ENCODE measurements at regions not wholly inside any gene's neighbourhood (a gene's known extent, or its start where the extent isn't known, plus 50 kb on each side); places are given as distances from the start of the nearest gene placed in this dataset.

DNA sequence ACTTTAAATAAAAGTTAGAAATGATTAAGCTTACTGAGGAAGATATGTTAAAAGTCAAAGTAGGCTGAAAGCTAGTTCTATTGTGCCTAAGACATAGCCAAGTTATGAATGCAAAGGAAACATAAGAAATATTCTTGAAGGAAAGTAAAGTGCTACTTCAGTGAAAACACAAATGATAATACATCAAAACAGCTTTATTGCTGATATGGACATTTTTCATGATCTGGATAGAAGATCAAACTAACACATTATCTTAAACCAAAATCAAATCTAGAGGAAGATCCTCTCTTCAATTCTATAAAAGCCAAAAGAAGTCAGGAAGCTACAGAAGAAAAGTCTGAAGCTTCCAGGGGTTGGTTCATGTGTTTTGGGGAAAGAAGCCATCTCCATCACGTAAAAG is 545.9 kb downstream of the COL11A1 start:
- H3K4me3 ChIP-seq (ENCODE audit: low read depth, low read length): no peak overlapping the region
- TF ChIP-seq, protein P1, sequence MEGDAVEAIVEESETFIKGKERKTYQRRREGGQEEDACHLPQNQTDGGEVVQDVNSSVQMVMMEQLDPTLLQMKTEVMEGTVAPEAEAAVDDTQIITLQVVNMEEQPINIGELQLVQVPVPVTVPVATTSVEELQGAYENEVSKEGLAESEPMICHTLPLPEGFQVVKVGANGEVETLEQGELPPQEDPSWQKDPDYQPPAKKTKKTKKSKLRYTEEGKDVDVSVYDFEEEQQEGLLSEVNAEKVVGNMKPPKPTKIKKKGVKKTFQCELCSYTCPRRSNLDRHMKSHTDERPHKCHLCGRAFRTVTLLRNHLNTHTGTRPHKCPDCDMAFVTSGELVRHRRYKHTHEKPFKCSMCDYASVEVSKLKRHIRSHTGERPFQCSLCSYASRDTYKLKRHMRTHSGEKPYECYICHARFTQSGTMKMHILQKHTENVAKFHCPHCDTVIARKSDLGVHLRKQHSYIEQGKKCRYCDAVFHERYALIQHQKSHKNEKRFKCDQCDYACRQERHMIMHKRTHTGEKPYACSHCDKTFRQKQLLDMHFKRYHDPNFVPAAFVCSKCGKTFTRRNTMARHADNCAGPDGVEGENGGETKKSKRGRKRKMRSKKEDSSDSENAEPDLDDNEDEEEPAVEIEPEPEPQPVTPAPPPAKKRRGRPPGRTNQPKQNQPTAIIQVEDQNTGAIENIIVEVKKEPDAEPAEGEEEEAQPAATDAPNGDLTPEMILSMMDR (IDR thresholded peaks at IDR 0.05; ENCODE audit: control insufficient read depth, extremely low read depth, insufficient read depth): no peak
- DNase-seq (ENCODE audit: low read depth): no peak

DNA sequence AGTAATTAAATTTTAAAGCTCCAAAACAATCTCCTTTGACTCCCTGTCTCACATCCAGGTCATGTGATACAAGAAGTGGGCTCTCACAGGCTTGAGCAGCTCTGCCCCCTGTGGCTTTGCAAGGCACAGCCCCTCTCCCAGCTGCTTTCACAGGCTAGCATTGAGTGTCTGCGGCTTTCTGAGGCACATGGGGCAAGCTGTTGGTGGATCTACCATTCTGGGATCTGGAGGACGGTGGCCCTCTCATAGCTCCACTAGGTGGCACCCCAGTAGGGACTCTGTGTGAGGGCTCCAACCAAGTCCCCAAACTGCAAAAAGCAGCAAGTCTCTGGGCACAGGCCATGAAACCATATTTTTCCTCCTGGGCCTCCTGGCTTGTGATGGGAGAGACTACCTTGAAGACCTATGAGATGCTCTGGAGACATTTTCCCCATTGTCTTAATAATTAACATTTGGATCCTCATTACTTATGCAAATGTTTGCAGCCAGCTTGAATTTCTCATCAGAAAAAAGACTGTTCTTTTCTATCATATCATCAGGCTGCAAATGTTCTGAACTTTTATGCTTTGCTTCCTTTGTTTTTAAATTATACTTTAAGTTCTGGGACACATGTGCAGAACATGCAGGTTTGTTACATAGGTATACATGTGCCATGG is 554.1 kb upstream of the OLFM3 start:
- no peak for DNase-seq (ENCODE audit: low read depth)
- no peak overlapping the region for H3K4me3 ChIP-seq (ENCODE audit: low read depth, low read length)
- TF ChIP-seq, protein P1 (IDR thresholded peaks at IDR 0.05; ENCODE audit: control insufficient read depth, extremely low read depth, insufficient read depth): peak; percentile 61

DNA sequence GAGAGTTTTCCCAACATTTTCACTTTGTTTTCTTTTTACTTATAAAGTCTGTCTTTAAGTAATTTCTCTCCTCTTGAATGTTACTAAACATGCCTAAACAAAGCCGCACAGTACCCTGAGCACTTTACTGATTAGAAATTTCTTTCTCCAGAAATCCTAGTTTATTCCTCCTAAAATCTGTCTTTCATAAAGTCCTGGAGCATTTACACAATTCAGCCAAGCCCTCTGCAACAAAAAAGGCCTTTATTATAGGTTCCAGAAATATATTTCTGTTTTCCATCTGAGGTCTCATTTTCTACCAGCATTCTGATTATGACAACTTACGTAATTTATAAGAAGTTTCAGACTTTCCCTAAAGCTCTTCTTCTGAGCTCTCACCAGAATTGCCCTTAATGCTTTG is 549.5 kb upstream of the OLFM3 start:
- TF ChIP-seq, protein P1 (IDR thresholded peaks at IDR 0.05; ENCODE audit: control insufficient read depth, extremely low read depth, insufficient read depth): no peak
- H3K4me3 ChIP-seq (ENCODE audit: low read depth, low read length): no peak overlapping the region
- no peak for DNase-seq (ENCODE audit: low read depth)

DNA sequence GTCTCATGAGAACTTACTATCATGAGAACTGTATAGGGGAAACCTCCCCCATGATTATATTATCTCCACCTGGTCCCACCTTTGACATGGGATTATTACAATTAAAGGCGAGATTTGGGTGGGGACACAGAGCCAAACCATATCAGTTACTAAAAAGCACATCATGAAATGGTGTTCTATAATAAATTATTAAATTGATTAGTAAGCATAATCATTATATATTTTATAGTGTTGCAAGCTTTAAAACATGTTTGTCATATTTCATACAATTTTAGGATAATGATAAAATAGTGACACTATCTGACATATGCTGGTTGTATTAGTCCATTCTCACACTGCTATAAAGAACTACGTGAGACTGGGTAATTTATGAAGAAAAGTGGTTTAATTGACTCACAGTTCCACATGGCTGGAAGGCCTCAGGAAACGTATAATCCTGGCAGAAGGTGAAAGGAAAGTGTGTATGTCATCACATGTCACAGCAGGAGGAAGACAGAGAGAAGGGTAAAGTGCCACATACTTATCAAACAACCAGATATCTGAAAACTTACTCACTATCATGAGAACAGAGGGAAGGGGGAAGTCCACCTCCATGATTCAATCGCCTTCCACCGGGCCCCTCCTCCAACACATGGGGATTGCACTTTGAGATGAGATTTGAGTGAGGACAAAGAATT is 539.2 kb upstream of the OLFM3 start:
- no peak overlapping the region for H3K4me3 ChIP-seq (ENCODE audit: low read depth, low read length)
- TF ChIP-seq, protein P1 (IDR thresholded peaks at IDR 0.05; ENCODE audit: control insufficient read depth, extremely low read depth, insufficient read depth): no peak
- DNase-seq (ENCODE audit: low read depth): no peak

DNA sequence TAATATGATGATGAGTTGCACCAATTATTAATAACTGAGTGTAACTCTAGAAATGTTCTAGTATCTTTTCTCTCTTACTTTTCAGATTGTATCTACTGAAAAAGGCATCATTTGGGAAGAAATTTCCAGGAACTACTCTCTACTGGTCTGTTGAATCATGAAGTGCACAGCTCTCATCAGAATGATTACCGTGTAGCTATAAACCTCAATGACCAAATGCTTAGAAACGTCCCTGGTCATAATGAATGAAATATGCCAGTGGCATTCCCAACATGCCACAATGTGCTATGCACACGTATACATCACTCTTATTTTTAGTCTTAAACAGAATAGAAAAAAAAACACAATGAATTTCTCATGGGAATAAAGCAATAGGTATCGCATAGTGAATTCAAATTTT is 534.3 kb upstream of the OLFM3 start:
- DNase-seq (ENCODE audit: low read depth): no peak
- no peak overlapping the region for H3K4me3 ChIP-seq (ENCODE audit: low read depth, low read length)
- TF ChIP-seq, protein P1 (IDR thresholded peaks at IDR 0.05; ENCODE audit: control insufficient read depth, extremely low read depth, insufficient read depth): no peak

DNA sequence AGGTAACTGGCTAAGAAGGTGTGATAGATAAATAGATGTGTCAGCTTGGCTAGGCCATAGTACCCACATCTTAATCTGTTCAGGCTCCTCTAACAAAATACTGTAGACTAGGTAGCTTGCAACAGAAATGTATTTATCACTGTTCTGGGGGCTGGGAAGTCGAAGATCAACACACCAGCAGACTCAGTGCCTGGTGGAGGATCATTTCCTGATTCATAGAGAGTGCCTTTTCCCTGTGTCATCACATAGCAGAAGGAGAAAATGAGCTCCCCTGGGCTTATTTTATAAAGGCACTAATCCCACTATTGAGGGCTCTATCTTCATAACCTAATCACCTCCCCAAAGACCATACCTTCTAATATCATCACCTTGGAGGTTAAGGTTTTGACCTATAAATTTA is 532.7 kb upstream of the OLFM3 start:
- DNase-seq (ENCODE audit: low read depth): no peak
- no peak overlapping the region for H3K4me3 ChIP-seq (ENCODE audit: low read depth, low read length)
- TF ChIP-seq, protein P1 (IDR thresholded peaks at IDR 0.05; ENCODE audit: control insufficient read depth, extremely low read depth, insufficient read depth): no peak

DNA sequence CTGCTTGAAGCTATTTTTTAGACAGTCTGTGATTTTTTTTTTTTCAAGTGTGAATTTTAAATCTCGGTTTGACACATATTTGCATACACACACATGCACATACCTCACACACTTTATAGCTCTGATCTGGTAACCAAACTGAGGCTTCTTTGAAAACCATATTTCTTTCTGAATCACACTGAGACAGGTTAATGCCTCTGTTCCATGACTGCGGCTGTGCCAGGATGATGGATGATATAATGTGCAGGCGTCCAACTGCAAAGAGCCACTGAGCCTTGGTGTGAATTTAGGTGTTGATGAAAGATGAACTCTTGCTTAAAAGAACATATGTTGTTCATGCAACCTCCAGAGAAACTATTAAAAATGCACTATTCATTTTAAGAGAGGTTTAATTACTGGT is 504.0 kb upstream of the OLFM3 start:
- H3K4me3 ChIP-seq (ENCODE audit: low read depth, low read length): no peak overlapping the region
- TF ChIP-seq, protein P1 (IDR thresholded peaks at IDR 0.05; ENCODE audit: control insufficient read depth, extremely low read depth, insufficient read depth): no peak
- DNase-seq (ENCODE audit: low read depth): no peak
